ENCODE measurements at regions not wholly inside any gene's neighbourhood (a gene's known extent, or its start where the extent isn't known, plus 50 kb on each side); places are given as distances from the start of the nearest gene placed in this dataset.

DNA sequence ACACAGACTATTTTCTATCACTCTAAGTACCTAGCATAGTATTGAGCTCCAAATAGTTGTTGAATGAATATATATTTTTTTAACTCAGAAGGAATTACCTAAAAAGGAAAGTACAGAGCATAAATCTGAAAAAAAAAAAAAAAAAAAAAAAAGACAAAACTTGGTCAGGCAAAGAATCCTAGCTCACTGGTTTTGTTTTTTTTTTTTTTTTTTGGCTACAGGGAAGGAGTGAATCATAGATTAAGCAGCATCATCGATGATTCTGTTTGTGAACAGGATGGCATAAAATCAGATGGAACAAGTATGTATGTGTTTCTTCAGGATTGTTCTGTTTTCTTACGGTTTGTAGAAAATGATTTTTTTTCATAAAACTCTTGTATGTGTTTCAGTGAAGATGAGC, 66.1 kb upstream of the BCAT1 start:
- H3K27me3 ChIP-seq (replicated peaks in 2 of 5; ENCODE audit: control insufficient read depth in 4 of 5, insufficient read depth in 5 of 5, low read length in 4 of 5) = no peaks in the 10 kb centered on the region

DNA sequence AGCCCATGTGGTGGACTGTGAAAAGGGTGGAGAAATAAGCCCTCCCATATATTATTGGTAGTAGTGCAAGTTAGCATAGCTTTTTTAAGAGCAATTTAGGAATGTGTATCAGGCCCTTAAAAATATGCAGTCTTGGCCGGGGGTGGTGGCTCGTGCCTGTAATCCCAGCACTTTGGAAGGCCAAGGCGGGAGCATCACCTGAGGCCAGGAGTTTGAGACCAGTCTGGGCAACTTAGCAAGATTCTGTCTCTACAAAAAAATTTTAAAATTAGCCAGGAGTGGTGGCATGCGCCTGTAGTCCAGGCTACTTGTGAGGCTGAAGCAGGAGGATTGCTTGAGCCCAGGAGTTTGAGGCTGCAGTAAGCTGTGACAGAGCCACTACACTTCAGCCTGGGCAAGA, 64.2 kb upstream of the BCAT1 start:
- ChIA-PET CTCF (interaction anchor here (0.9 kb wide), 1 partner anchor 12 kb away, joined by 3 read pairs; no protein-coding TSS in a partner anchor), POLR2A (no interaction called here)

More for the DNA sequence above, 66.1 kb upstream of the BCAT1 start:
- POLR2A ChIA-PET = interaction anchor here (0.5 kb wide), 1 partner anchor 47 kb away, joined by 3 read pairs; no protein-coding TSS in a partner anchor
- Histone ChIP-seq H3K9me3 (ENCODE audit: control extremely low read depth in 1 of 5, control insufficient read depth in 4 of 5, insufficient read depth in 2 of 5, low read depth in 1 of 5, low read length in 4 of 5) (peaks cover 0 to 13% (median 0%) of the 10 kb centered on the region in 5 experiments), H3K27ac (ENCODE audit: insufficient read depth in 1 of 2, low read depth in 1 of 2, low read length in 2 of 2, poor library complexity in 1 of 2, severe bottlenecking in 2 of 2) (no peak overlapping the region), H3K4me1 (ENCODE audit: control extremely low read depth in 1 of 4, control insufficient read depth in 4 of 4, insufficient read depth in 4 of 4, low read length in 3 of 4) (no peaks in the 10 kb centered on the region), H3K4me3 (ENCODE audit: control insufficient read depth in 1 of 7, extremely low read depth in 1 of 7, insufficient read depth in 4 of 7, low read depth in 2 of 7, low read length in 6 of 7) (no peak overlapping the region), H3K36me3 (ENCODE audit: control insufficient read depth in 4 of 4, insufficient read depth in 4 of 4, low read length in 3 of 4) (no peaks in the 10 kb centered on the region)
- CTCF ChIA-PET = no interaction called here
- WGBS (ENCODE audit: insufficient coverage) = 100% methylated on average over 1 of the region's 2 CpGs
- DNase-seq = no peak

DNA sequence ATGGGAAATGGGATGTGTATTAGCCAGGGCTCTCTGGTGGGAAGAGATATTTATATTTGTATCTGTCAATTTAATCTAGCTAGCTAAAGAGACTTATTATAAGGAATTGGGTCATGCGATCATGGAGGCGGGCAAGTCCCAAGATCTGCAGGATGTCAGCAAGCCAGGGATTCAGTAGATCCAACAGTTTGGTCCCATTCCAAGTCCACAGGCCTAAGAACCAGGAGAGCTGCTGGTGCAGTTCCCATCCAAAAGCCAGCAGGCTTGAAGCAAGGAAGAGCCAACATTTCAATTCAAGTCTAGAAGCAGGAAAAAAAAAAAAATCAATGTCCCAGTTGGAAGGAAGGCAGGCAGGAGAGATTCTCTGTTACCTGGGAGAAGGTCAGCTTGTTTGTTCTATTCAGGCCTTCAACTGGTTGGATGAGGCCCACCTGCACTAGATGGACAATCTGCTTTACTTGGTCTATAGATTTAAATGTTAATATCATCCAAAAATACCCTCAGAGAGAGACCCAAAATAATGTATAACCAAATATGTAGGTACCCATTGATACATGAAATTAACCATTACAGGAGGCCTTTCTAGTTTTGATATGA, 60.7 kb upstream of the BCAT1 start:
- no peaks in the 10 kb centered on the region for H3K9me3 ChIP-seq (ENCODE audit: control extremely low read depth in 1 of 5, control insufficient read depth in 4 of 5, insufficient read depth in 2 of 5, low read depth in 1 of 5, low read length in 4 of 5)
- H3K4me1 ChIP-seq (ENCODE audit: control extremely low read depth in 1 of 4, control insufficient read depth in 4 of 4, insufficient read depth in 4 of 4, low read length in 3 of 4) = no peaks in the 10 kb centered on the region
- H3K27me3 ChIP-seq (replicated peaks in 2 of 5; ENCODE audit: control insufficient read depth in 4 of 5, insufficient read depth in 5 of 5, low read length in 4 of 5) = no peaks in the 10 kb centered on the region
- POLR2A ChIA-PET = no interaction called here
- no peaks in the 10 kb centered on the region for H3K36me3 ChIP-seq (ENCODE audit: control insufficient read depth in 4 of 4, insufficient read depth in 4 of 4, low read length in 3 of 4)
- WGBS (ENCODE audit: insufficient coverage) = no CpG with 5 or more reads among the region's 2 CpGs
- no peak overlapping the region for H3K4me3 ChIP-seq (ENCODE audit: control insufficient read depth in 1 of 7, extremely low read depth in 1 of 7, insufficient read depth in 4 of 7, low read depth in 2 of 7, low read length in 6 of 7)
- no peak overlapping the region for H3K27ac ChIP-seq (ENCODE audit: insufficient read depth in 1 of 2, low read depth in 1 of 2, low read length in 2 of 2, poor library complexity in 1 of 2, severe bottlenecking in 2 of 2)
- DNase-seq = no peak
- CTCF ChIA-PET = interaction anchor here (0.6 to 2.0 kb wide), 9 partner anchors 9 to 117 kb away, joined by 3 to 12 read pairs (median 3); no protein-coding TSS in a partner anchor

More for the DNA sequence above, 64.2 kb upstream of the BCAT1 start:
- H3K4me1 ChIP-seq (ENCODE audit: control extremely low read depth in 1 of 4, control insufficient read depth in 4 of 4, insufficient read depth in 4 of 4, low read length in 3 of 4) = no peaks in the 10 kb centered on the region
- WGBS (ENCODE audit: insufficient coverage) = 100% methylated on average over 3 of the region's 4 CpGs
- no peak overlapping the region for H3K27ac ChIP-seq (ENCODE audit: insufficient read depth in 1 of 2, low read depth in 1 of 2, low read length in 2 of 2, poor library complexity in 1 of 2, severe bottlenecking in 2 of 2)
- no peaks in the 10 kb centered on the region for H3K27me3 ChIP-seq (replicated peaks in 2 of 5; ENCODE audit: control insufficient read depth in 4 of 5, insufficient read depth in 5 of 5, low read length in 4 of 5)
- peaks cover 0 to under 1% (median 0%) of the 10 kb centered on the region in 5 experiments for H3K9me3 ChIP-seq (ENCODE audit: control extremely low read depth in 1 of 5, control insufficient read depth in 4 of 5, insufficient read depth in 2 of 5, low read depth in 1 of 5, low read length in 4 of 5)
- DNase-seq = no peak
- H3K36me3 ChIP-seq (ENCODE audit: control insufficient read depth in 4 of 4, insufficient read depth in 4 of 4, low read length in 3 of 4) = no peaks in the 10 kb centered on the region
- H3K4me3 ChIP-seq (ENCODE audit: control insufficient read depth in 1 of 7, extremely low read depth in 1 of 7, insufficient read depth in 4 of 7, low read depth in 2 of 7, low read length in 6 of 7) = no peak overlapping the region

DNA sequence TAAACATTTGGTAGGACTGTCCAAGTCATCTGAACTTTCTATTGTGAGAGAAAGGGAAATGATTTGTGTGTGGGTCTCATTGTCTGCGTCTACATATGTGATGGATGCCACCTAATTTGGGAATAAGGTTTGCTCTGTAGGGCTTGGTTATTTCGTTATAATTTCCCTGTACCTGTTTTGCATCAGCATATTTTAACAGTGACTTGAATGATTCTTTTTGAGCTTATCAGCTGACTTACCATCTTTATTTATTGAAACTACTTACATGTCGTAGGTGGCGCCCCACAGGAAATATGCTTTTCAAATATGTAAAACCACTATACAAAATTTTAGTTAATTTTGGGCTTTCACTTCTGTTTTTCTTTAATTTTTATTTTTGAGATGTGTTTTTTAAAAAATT, 56.5 kb upstream of the BCAT1 start:
- Histone ChIP-seq H3K27me3 (replicated peaks in 2 of 5; ENCODE audit: control insufficient read depth in 4 of 5, insufficient read depth in 5 of 5, low read length in 4 of 5) (no peaks in the 10 kb centered on the region), H3K4me1 (ENCODE audit: control extremely low read depth in 1 of 4, control insufficient read depth in 4 of 4, insufficient read depth in 4 of 4, low read length in 3 of 4) (no peaks in the 10 kb centered on the region), H3K27ac (ENCODE audit: insufficient read depth in 1 of 2, low read depth in 1 of 2, low read length in 2 of 2, poor library complexity in 1 of 2, severe bottlenecking in 2 of 2) (no peak overlapping the region), H3K4me3 (ENCODE audit: control insufficient read depth in 1 of 7, extremely low read depth in 1 of 7, insufficient read depth in 4 of 7, low read depth in 2 of 7, low read length in 6 of 7) (no peak overlapping the region), H3K36me3 (ENCODE audit: control insufficient read depth in 4 of 4, insufficient read depth in 4 of 4, low read length in 3 of 4) (no peaks in the 10 kb centered on the region), H3K9me3 (ENCODE audit: control extremely low read depth in 1 of 5, control insufficient read depth in 4 of 5, insufficient read depth in 2 of 5, low read depth in 1 of 5, low read length in 4 of 5) (no peaks in the 10 kb centered on the region)
- POLR2A ChIA-PET = no interaction called here
- WGBS (ENCODE audit: insufficient coverage) = no CpG with 5 or more reads among the region's 4 CpGs
- CTCF ChIA-PET = interaction anchor here (0.6 kb wide), 1 partner anchor 130 kb away, joined by 3 read pairs; no protein-coding TSS in a partner anchor
- DNase-seq = no peak

DNA sequence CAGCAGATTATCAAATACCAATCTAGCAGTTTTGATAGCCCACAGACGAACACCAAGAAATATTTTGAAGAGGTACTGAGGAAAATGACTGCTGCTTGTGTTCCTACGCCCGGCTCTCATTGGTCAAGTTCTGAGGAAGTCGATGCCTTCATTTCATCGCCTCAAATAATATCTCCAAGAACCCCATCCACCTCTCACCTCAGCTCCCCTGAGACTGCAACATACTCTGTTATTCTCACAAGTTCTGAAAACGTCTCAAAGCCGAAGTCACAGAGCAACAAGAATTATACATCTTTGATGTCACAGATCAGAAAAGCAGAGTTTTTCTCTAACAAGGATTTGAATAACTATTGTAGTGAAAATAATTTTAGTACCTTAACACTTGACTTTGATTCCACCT, 55.5 kb upstream of the BCAT1 start:
- ChIA-PET CTCF (interaction anchor here (1.5 kb wide), 1 partner anchor 13 kb away, joined by 5 read pairs; no protein-coding TSS in a partner anchor), POLR2A (no interaction called here)

DNA sequence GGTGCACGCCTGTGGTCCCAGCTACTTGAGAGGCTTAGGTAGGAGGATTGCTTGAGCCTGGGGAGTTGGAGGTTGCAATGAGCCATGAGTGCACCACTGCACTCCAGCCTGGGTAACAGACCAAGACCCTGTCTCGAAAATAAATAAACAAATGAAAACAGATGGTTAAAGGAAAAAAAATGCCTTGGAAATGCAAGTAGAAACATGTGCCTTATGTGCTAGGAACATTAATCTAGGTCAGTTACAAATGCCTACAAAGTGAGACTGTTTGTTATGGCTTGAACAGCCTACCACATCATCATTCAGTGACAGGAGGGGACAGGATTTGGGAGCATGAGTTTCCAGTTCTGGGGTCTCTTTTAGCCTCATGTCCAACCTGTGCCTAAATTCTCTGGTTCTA, 52.4 kb upstream of the BCAT1 start:
- ChIA-PET CTCF (interaction anchor here (1.7 to 2.1 kb wide), 2 partner anchors 8 to 9 kb away, joined by 5 read pairs; no protein-coding TSS in a partner anchor), POLR2A (no interaction called here)
- Histone ChIP-seq H3K9me3 (ENCODE audit: control extremely low read depth in 1 of 5, control insufficient read depth in 4 of 5, insufficient read depth in 2 of 5, low read depth in 1 of 5, low read length in 4 of 5) (no peaks in the 10 kb centered on the region), H3K36me3 (ENCODE audit: control insufficient read depth in 4 of 4, insufficient read depth in 4 of 4, low read length in 3 of 4) (no peaks in the 10 kb centered on the region), H3K4me3 (ENCODE audit: control insufficient read depth in 1 of 7, extremely low read depth in 1 of 7, insufficient read depth in 4 of 7, low read depth in 2 of 7, low read length in 6 of 7) (no peak overlapping the region), H3K4me1 (ENCODE audit: control extremely low read depth in 1 of 4, control insufficient read depth in 4 of 4, insufficient read depth in 4 of 4, low read length in 3 of 4) (peaks cover 0 to 8% (median 0%) of the 10 kb centered on the region in 4 experiments), H3K27ac (ENCODE audit: insufficient read depth in 1 of 2, low read depth in 1 of 2, low read length in 2 of 2, poor library complexity in 1 of 2, severe bottlenecking in 2 of 2) (no peak overlapping the region), H3K27me3 (replicated peaks in 2 of 5; ENCODE audit: control insufficient read depth in 4 of 5, insufficient read depth in 5 of 5, low read length in 4 of 5) (no peaks in the 10 kb centered on the region)
- no peak for DNase-seq
- WGBS (ENCODE audit: insufficient coverage) = 88% methylated on average over 1 of the region's 2 CpGs

More for the DNA sequence above, 55.5 kb upstream of the BCAT1 start:
- DNase-seq = no peak
- Histone ChIP-seq H3K4me3 (ENCODE audit: control insufficient read depth in 1 of 7, extremely low read depth in 1 of 7, insufficient read depth in 4 of 7, low read depth in 2 of 7, low read length in 6 of 7) (no peak overlapping the region), H3K36me3 (ENCODE audit: control insufficient read depth in 4 of 4, insufficient read depth in 4 of 4, low read length in 3 of 4) (no peaks in the 10 kb centered on the region), H3K4me1 (ENCODE audit: control extremely low read depth in 1 of 4, control insufficient read depth in 4 of 4, insufficient read depth in 4 of 4, low read length in 3 of 4) (no peaks in the 10 kb centered on the region), H3K27me3 (replicated peaks in 2 of 5; ENCODE audit: control insufficient read depth in 4 of 5, insufficient read depth in 5 of 5, low read length in 4 of 5) (no peaks in the 10 kb centered on the region), H3K9me3 (ENCODE audit: control extremely low read depth in 1 of 5, control insufficient read depth in 4 of 5, insufficient read depth in 2 of 5, low read depth in 1 of 5, low read length in 4 of 5) (no peaks in the 10 kb centered on the region), H3K27ac (ENCODE audit: insufficient read depth in 1 of 2, low read depth in 1 of 2, low read length in 2 of 2, poor library complexity in 1 of 2, severe bottlenecking in 2 of 2) (no peak overlapping the region)
- 100% methylated on average over 2 of the region's 7 CpGs for WGBS (ENCODE audit: insufficient coverage)
